OCI-LY3 (cell line): ENCODE measurements at regions not wholly inside any gene's neighbourhood (a gene's known extent, or its start where the extent isn't known, plus 50 kb on each side); places are given as distances from the start of the nearest gene placed in this dataset.

Experiments
- H2AFZ ChIP-seq: fragments of 200-600, 300-600 bp; shearing (Covaris generic); 2 replicates; pipeline ENCODE4 v1.6.0; 2014; ENCODE audit warnings: antibody characterized with exemption, low read depth, low read length
- H3K27ac ChIP-seq: fragments of 200-600, 300-600 bp; sonication (generic); 2 replicates; pipeline ENCODE4 v1.5.1; 2014; ENCODE audit warnings: mild to moderate bottlenecking, low read length, moderate library complexity, mixed read lengths
- H3K27me3 ChIP-seq: fragments of 200-600, 300-600 bp; sonication (generic); 2 replicates; pipeline ENCODE4 v1.6.1; 2014; ENCODE audit warnings: low read depth, low read length, mixed read lengths
- H3K36me3 ChIP-seq: fragments of 200-600, 300-600 bp; sonication (generic); replicated peaks from 2 replicates; pipeline ENCODE3; 2014; ENCODE audit warnings: low read depth, low read length, mixed read lengths
- H3K4me1 ChIP-seq: fragments of 300-600, 200-600 bp; sonication (generic); 2 replicates; pipeline ENCODE4 v1.6.1; 2014; ENCODE audit warnings: low read length, mixed read lengths
- H3K4me2 ChIP-seq: fragments of 200-600, 300-600 bp; sonication (generic); 2 replicates; pipeline ENCODE4 v1.6.1; 2014; ENCODE audit warnings: low read length, mixed read lengths
- H3K4me3 ChIP-seq: fragments of 300-600, 200-600 bp; sonication (generic); 2 replicates; pipeline ENCODE4 v1.5.1; 2014; ENCODE audit warnings: antibody characterized with exemption, mild to moderate bottlenecking, low read length, moderate library complexity
- H3K79me2 ChIP-seq: fragments of 300-600, 200-600 bp; shearing (Covaris generic); 2 replicates; pipeline ENCODE4 v1.6.1; 2014; ENCODE audit warnings: mild to moderate bottlenecking, low read length, mixed read lengths
- H3K9ac ChIP-seq: fragments of 300-600, 200-600 bp; shearing (Covaris generic); 2 replicates; pipeline ENCODE4 v1.6.0; 2014; ENCODE audit warnings: mild to moderate bottlenecking, low read length, moderate library complexity
- H3K9me3 ChIP-seq: fragments of 200-600, 300-600 bp; shearing (Covaris generic); 2 replicates; pipeline ENCODE4 v1.6.1; 2014; ENCODE audit warnings: low read length, mixed read lengths; ENCODE audit not compliant: insufficient read depth
- H4K20me1 ChIP-seq: fragments of 200-600, 300-600 bp; sonication (generic); 2 replicates; pipeline ENCODE4 v1.6.1; 2016; ENCODE audit warnings: low read length, mixed read lengths; ENCODE audit not compliant: insufficient read depth
- CTCF ChIP-seq: fragments of 200-600, 300-600 bp; sonication (generic); IDR thresholded peaks from 2 replicates; pipeline ENCODE4 v1.5.1; 2014; ENCODE audit warnings: antibody characterized with exemption, low read length, low read depth
- EZH2phosphoT487 ChIP-seq: fragments of 200-600 bp; shearing (Covaris generic); IDR thresholded peaks from 2 replicates; pipeline ENCODE4 v1.6.1; 2018; ENCODE audit warnings: antibody characterized with exemption, mixed run types, low read depth

GRCh38 chr10:10361301-10361885 lies 656.3 kb upstream of the CELF2 start:
- H3K36me3 ChIP-seq, result no peaks in the 10 kb centered on the region
- H3K27ac ChIP-seq, result no peak overlapping the region
- H3K9ac ChIP-seq, result no peak overlapping the region
- H3K4me2 ChIP-seq, result no peak overlapping the region
- no peaks in the 10 kb centered on the region for H3K27me3 ChIP-seq
- no peak overlapping the region for H2AFZ ChIP-seq
- H3K4me1 ChIP-seq, result no peaks in the 10 kb centered on the region
- TF ChIP-seq EZH2phosphoT487 (no peak), CTCF (no peak)
- H4K20me1 ChIP-seq, result no peaks in the 10 kb centered on the region
- no peak overlapping the region for H3K4me3 ChIP-seq
- no peaks in the 10 kb centered on the region for H3K79me2 ChIP-seq
- no peaks in the 10 kb centered on the region for H3K9me3 ChIP-seq

- Histone ChIP-seq H3K27me3 (no peaks in the 10 kb centered on the region), H3K4me3 (no peak overlapping the region), H3K27ac (no peak overlapping the region), H3K4me1 (no peaks in the 10 kb centered on the region), H4K20me1 (no peaks in the 10 kb centered on the region), H3K9ac (no peak overlapping the region), H3K9me3 (no peaks in the 10 kb centered on the region), H2AFZ (no peak overlapping the region), H3K36me3 (no peaks in the 10 kb centered on the region), H3K79me2 (no peaks in the 10 kb centered on the region), H3K4me2 (no peak overlapping the region)
- TF ChIP-seq EZH2phosphoT487, result no peak
- TF ChIP-seq CTCF, result no peak
These were observed 654.9 kb upstream of the CELF2 start for GRCh38 chr10:10362800-10363199.

DNA sequence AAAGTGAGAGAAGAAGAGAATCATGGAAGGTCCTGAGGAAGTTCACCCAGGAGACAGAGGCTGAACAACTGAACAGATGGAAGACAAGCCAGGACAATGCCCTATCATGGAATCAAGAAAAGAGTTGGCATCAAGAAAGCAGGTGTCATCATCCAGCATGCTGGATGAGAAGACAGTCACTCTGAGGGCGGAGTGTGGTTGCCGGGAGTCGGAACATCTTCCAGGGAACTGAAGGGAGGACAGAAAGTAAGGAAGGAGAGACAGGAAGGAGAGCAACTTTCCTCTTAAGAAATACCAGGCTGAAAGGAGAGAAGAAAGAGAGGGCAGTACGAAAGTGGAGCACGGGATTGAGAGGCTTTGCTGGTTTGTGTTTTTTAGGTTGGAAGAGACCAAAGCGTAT lies 654.5 kb upstream of the CELF2 start:
- H3K36me3 ChIP-seq, result no peaks in the 10 kb centered on the region
- no peaks in the 10 kb centered on the region for H3K79me2 ChIP-seq
- no peaks in the 10 kb centered on the region for H4K20me1 ChIP-seq
- no peak overlapping the region for H3K4me2 ChIP-seq
- TF ChIP-seq CTCF (no peak), EZH2phosphoT487 (no peak)
- no peak overlapping the region for H3K4me3 ChIP-seq
- H2AFZ ChIP-seq, result no peak overlapping the region
- H3K27me3 ChIP-seq, result no peaks in the 10 kb centered on the region
- no peaks in the 10 kb centered on the region for H3K4me1 ChIP-seq
- H3K9me3 ChIP-seq, result no peaks in the 10 kb centered on the region
- no peak overlapping the region for H3K27ac ChIP-seq
- no peak overlapping the region for H3K9ac ChIP-seq

DNA sequence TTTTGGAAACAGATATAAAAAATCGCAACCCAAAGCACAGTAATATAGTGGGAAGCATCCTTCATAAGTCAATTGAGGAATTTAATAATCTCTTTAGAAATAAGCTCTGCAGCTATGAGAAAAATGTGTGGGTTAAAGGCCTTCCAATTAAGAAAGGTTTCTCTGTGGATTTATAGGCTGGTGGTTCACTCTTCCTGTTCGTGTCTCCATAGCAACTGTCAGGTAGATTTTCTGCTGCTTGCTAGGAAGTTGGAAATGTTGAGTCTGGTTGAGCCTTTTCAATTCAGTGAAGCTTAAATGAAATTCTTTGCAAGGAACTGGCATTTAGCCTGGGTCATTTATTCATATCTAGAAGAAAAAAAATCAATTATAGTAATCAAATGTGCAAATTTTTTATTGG lies 652.8 kb upstream of the CELF2 start:
- Histone ChIP-seq H3K4me1 (no peaks in the 10 kb centered on the region), H4K20me1 (no peaks in the 10 kb centered on the region), H3K4me3 (no peak overlapping the region), H3K9me3 (no peaks in the 10 kb centered on the region), H3K27me3 (no peaks in the 10 kb centered on the region), H2AFZ (no peak overlapping the region), H3K4me2 (no peak overlapping the region), H3K79me2 (no peaks in the 10 kb centered on the region), H3K27ac (no peak overlapping the region), H3K9ac (no peak overlapping the region), H3K36me3 (no peaks in the 10 kb centered on the region)
- TF ChIP-seq EZH2phosphoT487, result no peak
- TF ChIP-seq CTCF, result no peak
